ENCODE measurements at regions not wholly inside any gene's neighbourhood (a gene's known extent, or its start where the extent isn't known, plus 50 kb on each side); places are given as distances from the start of the nearest gene placed in this dataset.
"Not testable (repeated sequence)": the region's sequence is repeated elsewhere in the genome, so short reads cannot be mapped to it uniquely, and the experiment has no call there.

GRCh38 chr2:236918545-236918944 is 167.1 kb upstream of the COPS8 start:
- TF ChIP-seq CTCF (IDR thresholded peaks at IDR 0.05; ENCODE audit: low read depth, low read length), result no peak
- H3K4me3 ChIP-seq (ENCODE audit: low read depth, low read length), result no peak overlapping the region

- TF ChIP-seq CTCF (IDR thresholded peaks at IDR 0.05; ENCODE audit: low read depth, low read length), result no peak
- H3K4me3 ChIP-seq (ENCODE audit: low read depth, low read length), result no peak overlapping the region
Observed at GRCh38 chr2:236919209-236919608, 166.5 kb upstream of the COPS8 start.

GRCh38 chr2:236919801-236920379 is 165.8 kb upstream of the COPS8 start:
- H3K4me3 ChIP-seq (ENCODE audit: low read depth, low read length), result not testable (repeated sequence)

- no peak overlapping the region for H3K4me3 ChIP-seq (ENCODE audit: low read depth, low read length)
- no peak for TF ChIP-seq CTCF (IDR thresholded peaks at IDR 0.05; ENCODE audit: low read depth, low read length)
Observed at GRCh38 chr2:236922061-236922460, 163.6 kb upstream of the COPS8 start.

GRCh38 chr2:236928380-236929037 is 157.2 kb upstream of the COPS8 start:
- H3K4me3 ChIP-seq (ENCODE audit: low read depth, low read length), result peak overlapping the region; percentile 5
- no peak for TF ChIP-seq CTCF (IDR thresholded peaks at IDR 0.05; ENCODE audit: low read depth, low read length)

GRCh38 chr2:236932831-236933361 is 152.8 kb upstream of the COPS8 start:
- H3K4me3 ChIP-seq (ENCODE audit: low read depth, low read length), result no peak overlapping the region
- TF ChIP-seq CTCF (IDR thresholded peaks at IDR 0.05; ENCODE audit: low read depth, low read length), result no peak

GRCh38 chr2:236934166-236934565 is 151.5 kb upstream of the COPS8 start:
- no peak for TF ChIP-seq CTCF (IDR thresholded peaks at IDR 0.05; ENCODE audit: low read depth, low read length)
- H3K4me3 ChIP-seq (ENCODE audit: low read depth, low read length), result no peak overlapping the region

Measured in WI38 (cell line).